H1 (cell line): ENCODE measurements at regions not wholly inside any gene's neighbourhood (a gene's known extent, or its start where the extent isn't known, plus 50 kb on each side); places are given as distances from the start of the nearest gene placed in this dataset.

Experiments used
- CBX8 ChIP-seq: fragments of 300-800, 300-1000 bp; sonication (generic); IDR thresholded peaks from 2 replicates; pipeline ENCODE4 v1.7.1; 2016; ENCODE audit warnings: low read depth, low read length, borderline replicate concordance
- CHD7 ChIP-seq: fragments of 300-600 bp; sonication (generic); IDR thresholded peaks from 2 replicates; pipeline ENCODE4 v1.7.1; 2012; ENCODE audit warnings: low read length, moderate library complexity, mild to moderate bottlenecking, inconsistent platforms; ENCODE audit not compliant: insufficient replicate concordance
- MAX ChIP-seq: IDR thresholded peaks from 2 replicates; pipeline ENCODE4 v1.6.1; 2012; ENCODE audit warnings: inconsistent platforms
- POU5F1 ChIP-seq: IDR thresholded peaks from 2 replicates; pipeline ENCODE4 v1.6.1; 2011; ENCODE audit warnings: low read depth, mild to moderate bottlenecking, low read length, moderate library complexity
- SRF ChIP-seq: IDR thresholded peaks from 2 replicates; pipeline ENCODE4 v1.6.1; 2011; ENCODE audit warnings: mild to moderate bottlenecking, low read depth, low read length, moderate library complexity
- TEAD4 ChIP-seq: IDR thresholded peaks from 2 replicates; pipeline ENCODE4 v1.6.1; 2012; ENCODE audit warnings: low read depth, low read length, inconsistent platforms, mixed read lengths

- TF ChIP-seq CHD7 (no peak), POU5F1 (no peak), TEAD4 (no peak), SRF (no peak), CBX8 (no peak), MAX (no peak)
These were observed 383.6 kb upstream of the SMIM21 start (continued) for GRCh38 chr18:75810961-75811551.
